NCI-H2029 (cell line): ENCODE measurements at regions not wholly inside any gene's neighbourhood (a gene's known extent, or its start where the extent isn't known, plus 50 kb on each side); places are given as distances from the start of the nearest gene placed in this dataset.

ENCODE experiments used
- DNase-seq: peaks from one replicate; lab custom pipeline; 2025; lab: John Stamatoyannopoulos, UW

DNA sequence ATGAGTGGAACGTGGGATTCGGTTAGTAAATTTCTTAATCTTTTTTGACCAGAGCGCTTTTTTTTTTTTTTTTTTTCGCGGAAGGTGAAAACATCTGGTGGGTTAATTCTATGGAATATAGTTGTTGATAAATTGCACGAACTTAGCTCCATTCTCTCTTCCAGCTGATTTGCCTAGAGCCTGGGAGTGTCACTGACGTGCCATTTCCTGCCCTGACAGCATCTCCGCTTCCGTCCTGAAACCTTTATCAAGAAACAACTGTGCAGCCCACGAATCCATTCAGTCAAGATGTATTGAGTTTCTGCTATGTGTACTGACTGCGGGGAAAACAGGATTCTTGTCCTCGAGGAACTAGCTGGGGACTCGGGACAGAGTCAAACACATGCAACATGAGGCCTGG, 59.5 kb upstream of the TGM3 start:
- DNase-seq: no peak

DNA sequence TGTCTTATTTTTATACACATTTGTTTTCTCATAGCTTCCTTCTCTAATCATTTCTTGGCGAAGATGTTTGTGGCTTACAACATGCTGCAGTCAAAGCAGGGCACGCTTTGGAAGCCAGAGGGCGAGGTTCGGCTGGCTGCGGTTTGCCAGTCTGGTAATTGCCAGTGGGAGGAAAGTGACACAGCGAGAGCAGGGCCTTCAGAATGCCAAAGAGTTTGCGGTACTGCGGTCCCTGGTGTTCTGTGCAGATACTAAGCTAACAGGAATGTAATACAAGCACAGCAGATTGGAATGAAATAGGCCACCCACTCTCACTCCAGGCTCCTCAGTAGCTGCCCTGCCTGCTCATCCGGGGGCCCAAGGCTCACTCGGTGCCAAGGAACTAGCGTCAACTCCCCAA, 58.7 kb upstream of the TGM3 start:
- DNase-seq: no peak

DNA sequence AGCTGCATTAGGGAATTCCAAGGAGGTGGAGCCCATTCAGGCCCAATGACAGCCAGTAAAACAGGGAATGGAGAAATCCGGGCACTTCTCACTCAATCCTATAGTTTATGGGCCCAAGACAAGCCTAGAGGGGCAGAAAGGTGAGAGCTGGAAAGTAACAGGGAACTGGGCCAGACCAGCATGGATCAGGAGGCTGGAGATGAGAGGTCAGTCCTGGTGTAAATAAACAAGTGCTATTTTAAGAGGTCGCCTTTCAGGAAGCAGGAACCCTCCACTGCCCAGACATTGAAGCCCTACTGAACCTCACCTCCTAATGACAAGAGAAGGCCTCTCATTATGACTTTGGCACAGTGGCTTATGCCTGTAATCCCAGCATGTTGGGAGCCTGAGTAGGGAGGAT, 57.2 kb upstream of the TGM3 start:
- no peak for DNase-seq

DNA sequence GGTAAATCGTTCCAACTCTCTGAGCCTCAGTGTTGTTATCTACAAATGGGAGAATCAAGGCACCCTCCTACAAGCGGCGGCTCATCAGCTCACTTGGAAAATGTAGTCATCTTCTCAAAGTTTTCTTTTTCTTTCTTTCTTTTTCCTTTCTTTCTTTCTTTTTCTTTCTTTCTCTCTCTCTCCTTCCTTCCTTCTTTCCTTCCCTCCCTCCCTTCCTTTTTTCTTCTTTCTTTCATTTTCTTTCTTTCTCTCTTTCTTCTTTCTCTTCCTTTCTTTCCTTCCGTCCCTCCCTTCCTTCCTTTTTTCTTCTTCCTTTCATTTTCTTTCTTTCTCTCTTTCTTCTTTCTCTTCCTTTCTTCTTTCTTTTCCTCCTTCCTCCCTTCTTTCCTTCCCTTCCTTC, 55.0 kb upstream of the TGM3 start:
- no peak for DNase-seq

DNA sequence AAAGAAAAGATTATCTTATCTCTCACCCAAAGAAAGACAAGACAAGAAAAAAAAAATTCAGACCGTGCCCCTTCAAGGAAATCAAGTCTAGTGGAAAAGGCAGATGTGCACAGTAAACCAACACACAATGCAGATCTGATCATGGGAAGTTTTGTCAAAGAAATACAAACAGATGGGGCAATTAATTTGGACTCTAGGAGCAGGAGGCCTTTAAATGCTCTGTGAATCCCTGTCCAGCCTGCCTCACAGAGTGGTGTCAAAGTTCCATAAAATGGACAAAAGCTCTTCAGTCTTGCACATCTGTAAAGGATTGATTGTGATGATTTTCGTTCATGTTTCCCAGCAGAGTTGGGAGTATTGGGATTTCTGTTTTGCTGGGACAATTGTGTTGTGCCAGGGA, 53.1 kb upstream of the TGM3 start:
- no peak for DNase-seq

DNA sequence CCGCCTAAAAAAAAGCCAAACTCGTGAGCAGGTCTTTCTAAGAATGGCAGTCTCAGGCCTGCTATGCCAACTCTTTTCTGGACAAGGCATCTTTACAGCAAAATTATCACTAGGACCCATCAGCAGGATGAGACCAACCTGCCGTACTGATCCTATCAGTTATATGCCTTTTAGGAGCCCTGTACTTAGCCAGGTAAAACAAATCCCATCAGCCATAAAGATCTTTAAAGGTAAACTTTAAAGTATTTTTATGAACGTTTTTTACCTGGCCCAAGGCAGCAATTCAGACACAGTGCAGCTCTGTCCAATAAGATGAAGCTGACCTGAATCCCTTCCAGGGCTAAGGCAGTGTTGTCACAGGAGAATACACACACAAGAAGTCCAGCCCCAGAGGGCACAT, 51.3 kb upstream of the TGM3 start:
- DNase-seq: no peak

DNA sequence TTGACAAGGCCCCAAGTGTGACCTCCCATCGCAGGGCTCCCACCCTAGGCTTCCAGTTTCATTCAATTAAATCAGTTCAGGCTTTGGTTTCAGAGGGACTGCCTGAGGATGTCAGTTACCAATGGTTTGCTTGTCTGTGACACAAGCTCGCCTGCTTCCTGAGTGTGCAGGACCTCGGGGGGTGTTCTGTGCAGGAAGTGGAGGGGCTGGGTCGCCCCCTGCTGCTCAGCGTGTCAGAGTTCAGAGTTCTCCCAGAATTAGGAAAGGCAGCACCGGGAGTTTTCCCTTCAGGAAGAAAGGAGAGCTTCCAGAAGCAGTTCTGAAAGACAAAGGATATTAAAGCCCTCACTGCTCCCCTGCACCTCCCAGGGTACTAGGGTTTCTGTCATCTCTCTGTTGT, 50.8 kb upstream of the TGM3 start:
- DNase-seq: no peak

DNA sequence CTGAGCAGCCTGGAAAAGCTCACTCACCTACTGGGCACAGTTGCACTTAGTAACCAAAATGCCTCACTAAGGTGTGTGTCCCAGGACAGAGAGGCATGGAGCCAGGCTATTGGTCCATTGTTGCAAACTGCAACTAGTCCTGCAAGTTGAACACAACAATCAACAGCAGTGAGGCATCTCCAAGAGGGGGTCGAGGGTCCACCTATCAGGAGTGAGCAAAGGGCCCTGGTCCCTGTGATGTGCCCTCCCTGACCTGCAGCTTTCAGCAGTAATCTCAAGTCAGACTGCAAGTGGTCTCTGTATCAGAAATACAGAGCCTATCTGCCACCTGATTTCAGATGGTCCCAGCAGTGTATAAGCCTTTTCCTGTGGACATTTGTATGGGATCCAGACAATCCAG, 50.2 kb upstream of the TGM3 start:
- DNase-seq: no peak
